ENCODE measurements at regions not wholly inside any gene's neighbourhood (a gene's known extent, or its start where the extent isn't known, plus 50 kb on each side); places are given as distances from the start of the nearest gene placed in this dataset.

DNA sequence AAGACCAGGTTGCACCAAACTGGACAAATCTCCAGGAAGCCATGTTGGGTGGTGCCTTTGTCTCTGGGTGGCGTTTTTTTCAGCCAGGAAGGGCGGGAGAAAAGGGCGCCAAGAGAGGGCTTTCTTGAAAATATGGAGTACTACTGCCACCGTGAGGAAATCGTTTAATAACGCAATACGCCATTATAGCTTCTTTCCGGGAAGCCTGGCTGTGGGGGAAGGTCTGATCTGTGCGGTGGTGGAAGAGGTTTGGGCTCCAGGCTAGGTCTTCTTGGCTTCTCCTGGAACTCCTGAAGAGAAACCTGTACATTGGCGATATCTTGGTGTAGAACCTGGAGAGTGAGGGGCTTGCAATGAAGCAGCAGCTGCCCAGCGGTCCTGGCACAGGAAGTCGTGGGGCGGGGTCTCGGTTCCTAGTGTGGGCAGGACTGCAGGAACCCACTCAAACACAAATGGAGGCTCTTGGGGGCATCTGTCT is 202.7 kb downstream of the OR13H1 start:
- Histone ChIP-seq H3K4me3 (ENCODE audit: low read depth in 2 of 2, low read length in 1 of 2) (peak overlapping the region; percentile 52 to 67), H3K79me2 (ENCODE audit: insufficient read depth) (no peaks in the 10 kb centered on the region), H3F3A (replicated peaks; ENCODE audit: insufficient read depth) (no peaks in the 10 kb centered on the region), H2AFZ (ENCODE audit: low read depth) (peak overlapping the region; percentile 94), H3K27me3 (ENCODE audit: insufficient read depth) (no peaks in the 10 kb centered on the region), H3K4me2 (peak overlapping the region; percentile 75), H4K20me1 (ENCODE audit: insufficient read depth) (no peaks in the 10 kb centered on the region), H3K4me1 (ENCODE audit: control insufficient read depth in 1 of 2, insufficient read depth in 2 of 2, low read depth in 1 of 2, low read length in 1 of 2) (peaks cover 0 to 2% of the 10 kb centered on the region in 2 experiments; a peak in 1 of 4 replicates), H3K27ac (ENCODE audit: low read depth in 2 of 2, low read length in 1 of 2) (peak overlapping the region; percentile 50 to 90; a peak in 3 of 4 replicates), H3K9ac (peak overlapping the region; percentile 63), H3K36me3 (replicated peaks in 1 of 2; ENCODE audit: control insufficient read depth in 1 of 2, insufficient read depth in 2 of 2, low read length in 1 of 2) (no peaks in the 10 kb centered on the region), H3K9me3 (no peaks in the 10 kb centered on the region), H3K9me2 (no peaks in the 10 kb centered on the region)
- 22% methylated on average over 9 of the region's 14 CpGs for WGBS (ENCODE audit: low lambda C conversion rate)
- peak; percentile 62 for DNase-seq
- ChIA-PET CTCF (interaction anchor here (0.9 to 2.5 kb wide), 11 partner anchors 13 to 471 kb away, joined by 3 to 19 read pairs (median 3); no protein-coding TSS in a partner anchor), POLR2A (interaction anchor here (1.2 kb wide), 1 partner anchor 16 kb away, joined by 3 read pairs; no protein-coding TSS in a partner anchor)
- TF ChIP-seq GABPA (IDR thresholded peaks at IDR 0.05; ENCODE audit: low read depth): peak; percentile 37; the same call in 1 of the 2 replicates
- no peak for TF ChIP-seq TCF12 (IDR thresholded peaks at IDR 0.05)
- TF ChIP-seq, protein P1, sequence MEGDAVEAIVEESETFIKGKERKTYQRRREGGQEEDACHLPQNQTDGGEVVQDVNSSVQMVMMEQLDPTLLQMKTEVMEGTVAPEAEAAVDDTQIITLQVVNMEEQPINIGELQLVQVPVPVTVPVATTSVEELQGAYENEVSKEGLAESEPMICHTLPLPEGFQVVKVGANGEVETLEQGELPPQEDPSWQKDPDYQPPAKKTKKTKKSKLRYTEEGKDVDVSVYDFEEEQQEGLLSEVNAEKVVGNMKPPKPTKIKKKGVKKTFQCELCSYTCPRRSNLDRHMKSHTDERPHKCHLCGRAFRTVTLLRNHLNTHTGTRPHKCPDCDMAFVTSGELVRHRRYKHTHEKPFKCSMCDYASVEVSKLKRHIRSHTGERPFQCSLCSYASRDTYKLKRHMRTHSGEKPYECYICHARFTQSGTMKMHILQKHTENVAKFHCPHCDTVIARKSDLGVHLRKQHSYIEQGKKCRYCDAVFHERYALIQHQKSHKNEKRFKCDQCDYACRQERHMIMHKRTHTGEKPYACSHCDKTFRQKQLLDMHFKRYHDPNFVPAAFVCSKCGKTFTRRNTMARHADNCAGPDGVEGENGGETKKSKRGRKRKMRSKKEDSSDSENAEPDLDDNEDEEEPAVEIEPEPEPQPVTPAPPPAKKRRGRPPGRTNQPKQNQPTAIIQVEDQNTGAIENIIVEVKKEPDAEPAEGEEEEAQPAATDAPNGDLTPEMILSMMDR (IDR thresholded peaks at IDR 0.05): peak; percentile 65
- peak; percentile 69 for TF ChIP-seq CHD2 (IDR thresholded peaks at IDR 0.05; ENCODE audit: low read length, partially characterized antibody)
- TF ChIP-seq ELF1 (IDR thresholded peaks at IDR 0.05): peak; percentile 34; the same call in 1 of the 2 replicates
- peak; percentile 57 for TF ChIP-seq SMC3 (IDR thresholded peaks at IDR 0.05; ENCODE audit: low read depth, low read length)
- no peak for TF ChIP-seq JUND (IDR thresholded peaks at IDR 0.05)
- TF ChIP-seq, protein P2, sequence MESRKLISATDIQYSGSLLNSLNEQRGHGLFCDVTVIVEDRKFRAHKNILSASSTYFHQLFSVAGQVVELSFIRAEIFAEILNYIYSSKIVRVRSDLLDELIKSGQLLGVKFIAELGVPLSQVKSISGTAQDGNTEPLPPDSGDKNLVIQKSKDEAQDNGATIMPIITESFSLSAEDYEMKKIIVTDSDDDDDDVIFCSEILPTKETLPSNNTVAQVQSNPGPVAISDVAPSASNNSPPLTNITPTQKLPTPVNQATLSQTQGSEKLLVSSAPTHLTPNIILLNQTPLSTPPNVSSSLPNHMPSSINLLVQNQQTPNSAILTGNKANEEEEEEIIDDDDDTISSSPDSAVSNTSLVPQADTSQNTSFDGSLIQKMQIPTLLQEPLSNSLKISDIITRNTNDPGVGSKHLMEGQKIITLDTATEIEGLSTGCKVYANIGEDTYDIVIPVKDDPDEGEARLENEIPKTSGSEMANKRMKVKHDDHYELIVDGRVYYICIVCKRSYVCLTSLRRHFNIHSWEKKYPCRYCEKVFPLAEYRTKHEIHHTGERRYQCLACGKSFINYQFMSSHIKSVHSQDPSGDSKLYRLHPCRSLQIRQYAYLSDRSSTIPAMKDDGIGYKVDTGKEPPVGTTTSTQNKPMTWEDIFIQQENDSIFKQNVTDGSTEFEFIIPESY (IDR thresholded peaks at IDR 0.05; ENCODE audit: borderline replicate concordance, low read depth): peak; percentile 84
- TF ChIP-seq, protein P3, sequence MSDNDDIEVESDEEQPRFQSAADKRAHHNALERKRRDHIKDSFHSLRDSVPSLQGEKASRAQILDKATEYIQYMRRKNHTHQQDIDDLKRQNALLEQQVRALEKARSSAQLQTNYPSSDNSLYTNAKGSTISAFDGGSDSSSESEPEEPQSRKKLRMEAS (IDR thresholded peaks at IDR 0.05; ENCODE audit: low read depth): 0 out of 2 replicates have a peak, but pooled peaks have one; percentile 12
- peak; percentile 87 for TF ChIP-seq YY1 (IDR thresholded peaks at IDR 0.05; ENCODE audit: low read depth)
- TF ChIP-seq RAD21 (IDR thresholded peaks at IDR 0.05; ENCODE audit: low read length): peak; percentile 81
- no peak for TF ChIP-seq MEF2A (IDR thresholded peaks at IDR 0.05; ENCODE audit: borderline replicate concordance, low read depth)

DNA sequence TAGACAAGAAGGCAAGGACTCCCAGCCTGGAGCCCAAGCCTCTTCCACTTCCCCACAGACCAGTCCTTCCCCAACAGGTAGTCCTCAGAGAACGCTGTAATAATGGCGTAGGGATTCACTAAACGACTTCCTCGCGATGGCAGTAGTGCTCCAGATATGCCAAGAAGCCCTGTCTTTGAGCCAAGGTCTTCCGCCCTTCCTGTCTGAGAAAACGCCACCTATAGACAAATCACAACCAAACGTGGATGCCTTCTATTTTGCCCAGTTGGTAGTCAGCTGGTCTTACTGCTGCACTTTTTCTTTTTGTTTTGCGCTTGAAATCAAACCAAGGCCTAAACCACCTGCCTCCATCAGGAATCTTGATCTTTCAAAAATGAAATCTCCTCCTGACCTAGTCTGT is 203.3 kb downstream of the OR13H1 start:
- Histone ChIP-seq H3K27me3 (ENCODE audit: insufficient read depth) (no peaks in the 10 kb centered on the region), H3K36me3 (replicated peaks in 1 of 2; ENCODE audit: control insufficient read depth in 1 of 2, insufficient read depth in 2 of 2, low read length in 1 of 2) (no peaks in the 10 kb centered on the region), H3K9me3 (no peaks in the 10 kb centered on the region), H3K4me2 (peak overlapping the region; percentile 75), H3K79me2 (ENCODE audit: insufficient read depth) (no peaks in the 10 kb centered on the region), H3K9me2 (no peaks in the 10 kb centered on the region), H3K4me3 (ENCODE audit: low read depth in 2 of 2, low read length in 1 of 2) (peak overlapping the region; percentile 52 to 67), H3K9ac (peak overlapping the region; percentile 63; the same call in 1 of the 2 replicates), H4K20me1 (ENCODE audit: insufficient read depth) (no peaks in the 10 kb centered on the region), H3K27ac (ENCODE audit: low read depth in 2 of 2, low read length in 1 of 2) (peak overlapping the region; percentile 50 to 90; a peak in 3 of 4 replicates), H3F3A (replicated peaks; ENCODE audit: insufficient read depth) (no peaks in the 10 kb centered on the region), H3K4me1 (ENCODE audit: control insufficient read depth in 1 of 2, insufficient read depth in 2 of 2, low read depth in 1 of 2, low read length in 1 of 2) (peaks cover 0 to 2% of the 10 kb centered on the region in 2 experiments; a peak in 1 of 4 replicates), H2AFZ (ENCODE audit: low read depth) (peak overlapping the region; percentile 94)
- peak; percentile 39 for DNase-seq
- ChIA-PET CTCF (interaction anchor here (0.6 to 2.5 kb wide), 10 partner anchors 13 to 70 kb away, joined by 3 to 19 read pairs (median 4); no protein-coding TSS in a partner anchor), POLR2A (interaction anchor here (1.2 kb wide), 1 partner anchor 16 kb away, joined by 3 read pairs; no protein-coding TSS in a partner anchor)
- WGBS (ENCODE audit: low lambda C conversion rate): 28% methylated on average over 9 of the region's 9 CpGs
- TF ChIP-seq, protein P4, sequence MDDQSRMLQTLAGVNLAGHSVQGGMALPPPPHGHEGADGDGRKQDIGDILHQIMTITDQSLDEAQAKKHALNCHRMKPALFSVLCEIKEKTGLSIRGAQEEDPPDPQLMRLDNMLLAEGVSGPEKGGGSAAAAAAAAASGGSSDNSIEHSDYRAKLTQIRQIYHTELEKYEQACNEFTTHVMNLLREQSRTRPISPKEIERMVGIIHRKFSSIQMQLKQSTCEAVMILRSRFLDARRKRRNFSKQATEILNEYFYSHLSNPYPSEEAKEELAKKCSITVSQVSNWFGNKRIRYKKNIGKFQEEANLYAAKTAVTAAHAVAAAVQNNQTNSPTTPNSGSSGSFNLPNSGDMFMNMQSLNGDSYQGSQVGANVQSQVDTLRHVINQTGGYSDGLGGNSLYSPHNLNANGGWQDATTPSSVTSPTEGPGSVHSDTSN (IDR thresholded peaks at IDR 0.05): no peak
- TF ChIP-seq, protein P3 (IDR thresholded peaks at IDR 0.05; ENCODE audit: low read depth): no peak
- TF ChIP-seq SMC3 (IDR thresholded peaks at IDR 0.05; ENCODE audit: low read depth, low read length) (peak; percentile 43; the same call in 1 of the 2 replicates), YY1 (IDR thresholded peaks at IDR 0.05; ENCODE audit: low read depth) (peak; percentile 75; the same call in 1 of the 2 replicates), RAD21 (IDR thresholded peaks at IDR 0.05; ENCODE audit: low read length) (peak; percentile 87), RFX5 (IDR thresholded peaks at IDR 0.05; ENCODE audit: low read length) (no peak), NFIC (IDR thresholded peaks at IDR 0.05; ENCODE audit: borderline replicate concordance) (peak; percentile 53; the same call in 1 of the 2 replicates), MXI1 (IDR thresholded peaks at IDR 0.05; ENCODE audit: low read depth, low read length) (no peak)
- TF ChIP-seq, protein P5, sequence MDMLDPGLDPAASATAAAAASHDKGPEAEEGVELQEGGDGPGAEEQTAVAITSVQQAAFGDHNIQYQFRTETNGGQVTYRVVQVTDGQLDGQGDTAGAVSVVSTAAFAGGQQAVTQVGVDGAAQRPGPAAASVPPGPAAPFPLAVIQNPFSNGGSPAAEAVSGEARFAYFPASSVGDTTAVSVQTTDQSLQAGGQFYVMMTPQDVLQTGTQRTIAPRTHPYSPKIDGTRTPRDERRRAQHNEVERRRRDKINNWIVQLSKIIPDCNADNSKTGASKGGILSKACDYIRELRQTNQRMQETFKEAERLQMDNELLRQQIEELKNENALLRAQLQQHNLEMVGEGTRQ (IDR thresholded peaks at IDR 0.05; ENCODE audit: borderline replicate concordance, low read depth, low read length): no peak
- TF ChIP-seq, protein P1 (IDR thresholded peaks at IDR 0.05): peak; percentile 65

All from SK-N-SH (cell line).